ENCODE measurements at regions not wholly inside any gene's neighbourhood (a gene's known extent, or its start where the extent isn't known, plus 50 kb on each side); places are given as distances from the start of the nearest gene placed in this dataset.

DNA sequence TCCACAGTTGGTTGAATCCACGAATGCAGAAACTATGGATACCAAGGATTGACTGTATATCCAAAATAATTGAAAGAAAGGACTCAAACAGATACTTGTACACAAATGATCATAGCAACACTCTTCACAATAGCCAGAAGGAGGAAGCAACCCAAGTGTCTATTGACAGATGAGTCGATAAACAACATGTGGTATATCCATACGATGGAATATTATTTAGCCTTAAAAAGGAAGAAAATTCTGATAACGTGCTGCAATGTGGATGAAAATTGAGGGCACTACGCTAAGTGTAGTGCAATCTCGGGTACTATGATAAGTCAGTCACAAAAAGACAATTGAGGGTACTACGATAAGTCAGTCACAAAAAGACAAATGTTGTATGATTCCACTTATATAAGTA lies 83.6 kb upstream of the CPEB4 start:
- TF ChIP-seq, protein P1, sequence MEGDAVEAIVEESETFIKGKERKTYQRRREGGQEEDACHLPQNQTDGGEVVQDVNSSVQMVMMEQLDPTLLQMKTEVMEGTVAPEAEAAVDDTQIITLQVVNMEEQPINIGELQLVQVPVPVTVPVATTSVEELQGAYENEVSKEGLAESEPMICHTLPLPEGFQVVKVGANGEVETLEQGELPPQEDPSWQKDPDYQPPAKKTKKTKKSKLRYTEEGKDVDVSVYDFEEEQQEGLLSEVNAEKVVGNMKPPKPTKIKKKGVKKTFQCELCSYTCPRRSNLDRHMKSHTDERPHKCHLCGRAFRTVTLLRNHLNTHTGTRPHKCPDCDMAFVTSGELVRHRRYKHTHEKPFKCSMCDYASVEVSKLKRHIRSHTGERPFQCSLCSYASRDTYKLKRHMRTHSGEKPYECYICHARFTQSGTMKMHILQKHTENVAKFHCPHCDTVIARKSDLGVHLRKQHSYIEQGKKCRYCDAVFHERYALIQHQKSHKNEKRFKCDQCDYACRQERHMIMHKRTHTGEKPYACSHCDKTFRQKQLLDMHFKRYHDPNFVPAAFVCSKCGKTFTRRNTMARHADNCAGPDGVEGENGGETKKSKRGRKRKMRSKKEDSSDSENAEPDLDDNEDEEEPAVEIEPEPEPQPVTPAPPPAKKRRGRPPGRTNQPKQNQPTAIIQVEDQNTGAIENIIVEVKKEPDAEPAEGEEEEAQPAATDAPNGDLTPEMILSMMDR (IDR thresholded peaks at IDR 0.05): no peak
- H3K4me3 ChIP-seq: no peak overlapping the region
- no peak for DNase-seq
- H3K36me3 ChIP-seq (ENCODE audit: low read depth): no peaks in the 10 kb centered on the region
- no peak for ATAC-seq
- H3K9me3 ChIP-seq: no peaks in the 10 kb centered on the region
- H3K4me1 ChIP-seq (ENCODE audit: low read depth): no peaks in the 10 kb centered on the region
- intact Hi-C loops (cut with DNase I, micrococcal nuclease): no loop called here

GRCh38 chr5:173806270-173807035 lies 81.7 kb upstream of the CPEB4 start:
- intact Hi-C loops (cut with DNase I, micrococcal nuclease): no loop called here
- TF ChIP-seq, protein P1 (IDR thresholded peaks at IDR 0.05): no peak
- H3K9me3 ChIP-seq: no peaks in the 10 kb centered on the region
- ATAC-seq (no peak), DNase-seq (no peak)
- no peaks in the 10 kb centered on the region for H3K36me3 ChIP-seq (ENCODE audit: low read depth)
- H3K4me3 ChIP-seq: no peak overlapping the region
- H3K4me1 ChIP-seq (ENCODE audit: low read depth): no peaks in the 10 kb centered on the region

DNA sequence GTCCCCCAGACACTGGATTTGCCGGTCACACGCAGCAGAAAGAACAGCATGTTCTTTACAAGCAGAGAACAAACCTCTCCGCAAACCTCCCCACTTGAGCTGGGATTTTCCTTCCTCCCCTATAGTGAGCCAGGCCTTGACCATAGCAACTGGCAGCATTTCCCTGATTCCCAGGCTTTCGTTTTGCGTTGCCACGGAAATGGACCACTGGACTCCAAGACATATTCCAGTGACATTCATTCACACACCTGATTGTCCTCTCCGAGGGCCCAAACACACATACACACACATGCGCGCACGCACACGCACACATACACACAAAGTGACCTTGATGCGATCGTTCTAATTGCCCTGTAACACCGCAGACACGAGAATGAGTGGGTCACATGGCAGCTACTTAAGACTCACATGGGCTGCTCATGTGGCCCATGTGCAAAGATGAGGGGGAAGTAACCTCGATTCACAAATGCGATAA lies 80.9 kb upstream of the CPEB4 start:
- H3K4me1 ChIP-seq (ENCODE audit: low read depth): no peaks in the 10 kb centered on the region
- ATAC-seq (no peak), DNase-seq (no peak)
- TF ChIP-seq, protein P1 (IDR thresholded peaks at IDR 0.05): no peak
- intact Hi-C loops (cut with DNase I, micrococcal nuclease): no loop called here
- H3K4me3 ChIP-seq: no peak overlapping the region
- no peaks in the 10 kb centered on the region for H3K9me3 ChIP-seq
- no peaks in the 10 kb centered on the region for H3K36me3 ChIP-seq (ENCODE audit: low read depth)

DNA sequence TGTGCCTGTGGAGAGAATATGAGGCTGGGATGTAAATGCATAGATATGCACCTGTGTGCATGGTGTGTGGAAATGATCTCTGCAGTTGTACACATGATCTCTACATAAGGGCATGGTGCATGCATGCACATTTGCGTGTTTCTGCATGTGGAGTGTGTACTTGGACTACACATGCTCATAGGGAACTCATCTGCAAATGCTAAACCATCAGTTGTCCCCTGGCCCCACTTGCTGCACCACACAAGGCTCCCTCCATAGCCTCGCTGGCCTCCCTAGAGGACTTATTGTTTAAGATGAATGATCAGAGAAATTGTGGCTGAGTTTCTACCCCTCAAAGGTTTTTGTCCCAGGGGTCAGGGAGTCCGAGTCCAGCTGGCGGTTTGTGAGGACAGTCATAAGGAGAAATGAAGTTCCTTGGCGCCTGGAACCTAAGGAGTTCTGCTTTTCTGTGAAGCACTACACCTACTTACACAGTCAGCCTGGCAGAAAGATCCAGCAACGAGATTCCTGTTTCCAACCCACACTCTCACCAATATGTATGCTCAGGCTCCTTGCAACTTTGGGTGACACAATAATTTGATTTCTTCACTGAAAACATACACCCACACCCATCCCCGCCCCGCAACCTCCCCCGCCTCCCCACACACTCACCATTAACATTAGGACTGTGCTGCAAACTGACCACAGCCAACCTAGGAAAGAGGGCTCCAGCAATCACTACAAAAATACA lies 79.9 kb upstream of the CPEB4 start:
- no peaks in the 10 kb centered on the region for H3K4me1 ChIP-seq (ENCODE audit: low read depth)
- H3K36me3 ChIP-seq (ENCODE audit: low read depth): no peaks in the 10 kb centered on the region
- H3K4me3 ChIP-seq: no peak overlapping the region
- intact Hi-C loops (cut with DNase I, micrococcal nuclease): no loop called here
- no peaks in the 10 kb centered on the region for H3K9me3 ChIP-seq
- DNase-seq: no peak
- TF ChIP-seq, protein P1 (IDR thresholded peaks at IDR 0.05): no peak
- peak; percentile 18 for ATAC-seq

- H3K9me3 ChIP-seq: no peaks in the 10 kb centered on the region
- no peak overlapping the region for H3K4me3 ChIP-seq
- no peak for ATAC-seq
- intact Hi-C loops (cut with DNase I, micrococcal nuclease): no loop called here
- H3K4me1 ChIP-seq (ENCODE audit: low read depth): no peaks in the 10 kb centered on the region
- TF ChIP-seq, protein P1 (IDR thresholded peaks at IDR 0.05): no peak
- H3K36me3 ChIP-seq (ENCODE audit: low read depth): no peaks in the 10 kb centered on the region
- no peak for DNase-seq
Measured at GRCh38 chr5:173809014-173809413, 79.1 kb upstream of the CPEB4 start.
